ENCODE measurements at regions not wholly inside any gene's neighbourhood (a gene's known extent, or its start where the extent isn't known, plus 50 kb on each side); places are given as distances from the start of the nearest gene placed in this dataset.
"Not testable (repeated sequence)": the region's sequence is repeated elsewhere in the genome, so short reads cannot be mapped to it uniquely, and the experiment has no call there.

DNA sequence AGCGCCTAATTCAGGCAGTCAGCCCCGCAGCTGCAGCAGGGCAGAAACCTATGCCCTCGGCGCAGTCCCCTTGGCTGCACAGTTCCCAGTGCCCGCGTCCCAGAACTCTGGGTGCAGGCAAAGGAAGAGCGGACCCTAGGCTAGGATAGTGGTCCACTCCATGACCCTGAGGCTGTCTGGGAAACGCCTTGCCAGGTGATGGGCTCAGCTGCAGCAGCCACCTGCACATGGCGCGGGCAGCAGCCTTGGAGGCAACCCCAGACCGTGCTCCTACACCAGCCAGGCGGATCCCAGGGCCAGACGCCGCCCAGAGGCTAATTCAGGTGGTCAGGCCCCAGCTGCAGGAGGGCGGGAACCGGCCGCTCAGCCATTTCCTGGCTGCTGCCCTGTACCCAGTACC lies 83.0 kb downstream of the POTEC start:
- TF ChIP-seq, protein P1, sequence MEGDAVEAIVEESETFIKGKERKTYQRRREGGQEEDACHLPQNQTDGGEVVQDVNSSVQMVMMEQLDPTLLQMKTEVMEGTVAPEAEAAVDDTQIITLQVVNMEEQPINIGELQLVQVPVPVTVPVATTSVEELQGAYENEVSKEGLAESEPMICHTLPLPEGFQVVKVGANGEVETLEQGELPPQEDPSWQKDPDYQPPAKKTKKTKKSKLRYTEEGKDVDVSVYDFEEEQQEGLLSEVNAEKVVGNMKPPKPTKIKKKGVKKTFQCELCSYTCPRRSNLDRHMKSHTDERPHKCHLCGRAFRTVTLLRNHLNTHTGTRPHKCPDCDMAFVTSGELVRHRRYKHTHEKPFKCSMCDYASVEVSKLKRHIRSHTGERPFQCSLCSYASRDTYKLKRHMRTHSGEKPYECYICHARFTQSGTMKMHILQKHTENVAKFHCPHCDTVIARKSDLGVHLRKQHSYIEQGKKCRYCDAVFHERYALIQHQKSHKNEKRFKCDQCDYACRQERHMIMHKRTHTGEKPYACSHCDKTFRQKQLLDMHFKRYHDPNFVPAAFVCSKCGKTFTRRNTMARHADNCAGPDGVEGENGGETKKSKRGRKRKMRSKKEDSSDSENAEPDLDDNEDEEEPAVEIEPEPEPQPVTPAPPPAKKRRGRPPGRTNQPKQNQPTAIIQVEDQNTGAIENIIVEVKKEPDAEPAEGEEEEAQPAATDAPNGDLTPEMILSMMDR (conservative IDR thresholded peaks at IDR 0.05; ENCODE audit: low read depth, low read length) = not testable (repeated sequence)
- TF ChIP-seq EZH2phosphoT487 (IDR thresholded peaks at IDR 0.05; ENCODE audit: borderline replicate concordance, low read length); EZH2 (IDR thresholded peaks at IDR 0.05; ENCODE audit: low read length, unreplicated experiment): not testable (repeated sequence)
